ENCODE measurements at regions not wholly inside any gene's neighbourhood (a gene's known extent, or its start where the extent isn't known, plus 50 kb on each side); places are given as distances from the start of the nearest gene placed in this dataset.

- H3K18ac ChIP-seq (ENCODE audit: low read depth, low read length): peak overlapping the region; percentile 88
- no peaks in the 10 kb centered on the region for H4K20me1 ChIP-seq (ENCODE audit: insufficient read depth, low read length)
- peak overlapping the region; percentile 100 for H2BK120ac ChIP-seq (ENCODE audit: low read depth, low read length)
- peak overlapping the region; percentile 36; the same call in 1 of the 2 replicates for H3K4me2 ChIP-seq (ENCODE audit: low read depth, low read length)
- WGBS, 2 experiments (ENCODE audit: extremely low coverage in 2 of 2, insufficient read length in 1 of 2): no CpG with 5 or more reads among the region's 1 CpG
- ATAC-seq (ENCODE audit: low read depth): no peak
- H3K27me3 ChIP-seq (ENCODE audit: control insufficient read depth, insufficient read depth, low read length): no peaks in the 10 kb centered on the region
- peak overlapping the region; percentile 42; the same call in 1 of the 2 replicates for H3K4ac ChIP-seq (ENCODE audit: low read depth, low read length)
- intact Hi-C loops (cut with micrococcal nuclease): loop anchor here (5.0 to 10.0 kb wide), 3 partner anchors 241 to 634 kb away; no protein-coding TSS in a partner anchor
- H2AFZ ChIP-seq (replicated peaks; ENCODE audit: low read length, poor library complexity): no peak overlapping the region
- peak overlapping the region; percentile 54; the same call in 1 of the 3 replicates for H2BK15ac ChIP-seq (ENCODE audit: low read depth, low read length)
- no peak overlapping the region for H2AK9ac ChIP-seq (replicated peaks; ENCODE audit: low read depth, low read length, poor library complexity)
- peak overlapping the region; percentile 95; the same call in 1 of the 2 replicates for H4K5ac ChIP-seq (ENCODE audit: low read depth, low read length)
- no peaks in the 10 kb centered on the region for H3K9me3 ChIP-seq (ENCODE audit: control insufficient read depth, insufficient read depth, low read length)
- H3K4me1 ChIP-seq (ENCODE audit: control insufficient read depth, insufficient read depth, low read length): peaks cover 17% of the 10 kb centered on the region
- POLR2A ChIA-PET (ENCODE audit: unreplicated experiment): no interaction called here
- H3K9me1 ChIP-seq (ENCODE audit: insufficient read depth, low read length): peaks cover 5% of the 10 kb centered on the region
- no peak overlapping the region for H3K56ac ChIP-seq (ENCODE audit: extremely low read depth, insufficient read depth, low read length)
- H3K79me1 ChIP-seq (ENCODE audit: low read depth in 1 of 2, low read length in 2 of 2): no peaks in the 10 kb centered on the region
- no peak overlapping the region for H3K9ac ChIP-seq (ENCODE audit: low read depth, low read length)
- H3K14ac ChIP-seq (replicated peaks; ENCODE audit: low read depth, low read length): peak overlapping the region; percentile 61; the same call in 1 of the 2 replicates
- peak overlapping the region; percentile 57; the same call in 1 of the 2 replicates for H3K27ac ChIP-seq (ENCODE audit: insufficient read depth, low read length)
- CTCF ChIA-PET: no interaction called here
- H3K36me3 ChIP-seq (ENCODE audit: control insufficient read depth, insufficient read depth, low read length): no peaks in the 10 kb centered on the region
- peak; percentile 8 for DNase-seq
- H2AK5ac ChIP-seq (ENCODE audit: low read depth, low read length): no peak overlapping the region; the same call in 1 of the 2 replicates
- BruUV-seq (replicated peaks): no TSS peak
- H2BK20ac ChIP-seq (ENCODE audit: low read depth, low read length): peak overlapping the region; percentile 50; the same call in 1 of the 2 replicates
- H4K91ac ChIP-seq (ENCODE audit: insufficient read depth, low read depth, low read length): no peak overlapping the region; the same call in 1 of the 2 replicates
- TF ChIP-seq CTCF (conservative IDR thresholded peaks at IDR 0.05; ENCODE audit: low read depth, low read length) (no peak), CEBPB (IDR thresholded peaks at IDR 0.05; ENCODE audit: low read depth, low read length) (no peak), BHLHE40 (IDR thresholded peaks at IDR 0.05; ENCODE audit: low read depth, low read length) (no peak), MAFK (IDR thresholded peaks at IDR 0.05; ENCODE audit: low read depth, low read length) (no peak), RCOR1 (IDR thresholded peaks at IDR 0.05; ENCODE audit: insufficient replicate concordance, low read length) (no peak), CHD1 (IDR thresholded peaks at IDR 0.05; ENCODE audit: low read depth, low read length) (no peak), POLR2A (IDR thresholded peaks at IDR 0.05; ENCODE audit: low read depth, low read length) (no peak), MXI1 (IDR thresholded peaks at IDR 0.05; ENCODE audit: borderline replicate concordance, low read depth, low read length) (no peak), RAD21 (IDR thresholded peaks at IDR 0.05; ENCODE audit: low read length) (no peak), NFE2L2 (IDR thresholded peaks at IDR 0.05; ENCODE audit: low read depth, low read length) (no peak)
- H3K4me3 ChIP-seq (ENCODE audit: insufficient read depth, low read depth, low read length): no peak overlapping the region
- peak overlapping the region in 1 of 2 experiments; percentile 59; a peak in 2 of 4 replicates for H4K8ac ChIP-seq (ENCODE audit: low read depth in 2 of 2, low read length in 2 of 2)
- dilution Hi-C loops (cut with HindIII; ENCODE audit: low sequenced_read_pairs, unreplicated experiment): no loop called here
- no peak overlapping the region for H3K23ac ChIP-seq (ENCODE audit: low read depth, low read length)
- in situ Hi-C loops (cut with MboI; ENCODE audit: low sequenced_read_pairs): no loop called here
- H2BK5ac ChIP-seq (ENCODE audit: low read depth, low read length, poor library complexity, severe bottlenecking): peak overlapping the region; percentile 77
Measured at GRCh38 chr5:120151181-120151580, 312.9 kb upstream of the PRR16 start.
